B cell (primary cell): ENCODE measurements at regions not wholly inside any gene's neighbourhood (a gene's known extent, or its start where the extent isn't known, plus 50 kb on each side); places are given as distances from the start of the nearest gene placed in this dataset.

Experiments
- ATAC-seq: fragments of 200-7000 bp; cut with Tn5 transposase; one replicate; pipeline ENCODE4 v1.10.0; 2021; ENCODE audit warnings: low read depth, mild to moderate bottlenecking, moderate number of reproducible peaks, moderate library complexity
- CTCF ChIA-PET: fragments of 350-600 bp; sonication (Branson Sonifier 250); formaldehyde crosslinking; loops from one replicate; lab custom pipeline; 2021; ENCODE audit warnings: antibody characterized with exemption, inconsistent platforms; lab: Charles Lee
- POLR2A ChIA-PET: fragments of 350-600 bp; sonication (Branson Sonifier 250); formaldehyde crosslinking; loops from one replicate; lab custom pipeline; 2021; ENCODE audit warnings: antibody characterized with exemption; lab: Charles Lee
- DNase-seq: peaks from one replicate; pipeline ENCODE4 v3.0.0; 2013
- H2AFZ ChIP-seq: 2 replicates; pipeline ENCODE4 v1.6.1; 2012; ENCODE audit warnings: mild to moderate bottlenecking, low read depth, low read length; ENCODE audit not compliant: insufficient read depth, poor library complexity, severe bottlenecking
- H3K27ac ChIP-seq, 2 donors: 1 replicate in 1 of 2; 2 replicates in 1 of 2; pipeline ENCODE4 v1.5.1; 2012 to 2013; ENCODE audit warnings: low read length in 2 of 2, mild to moderate bottlenecking in 2 of 2, moderate library complexity in 1 of 2
- H3K27me3 ChIP-seq, 4 experiments: fragments of 200-600 bp in 1 of 4; sonication (generic) in 1 of 4; replicated peaks in 1 of 4; 1 replicate in 2 of 4; 2 replicates in 2 of 4; pipeline versions ENCODE4 v1.6.1 to v1.7.0; 2013 to 2016; ENCODE audit warnings: low read length in 3 of 4, mild to moderate bottlenecking in 2 of 4, mixed read lengths in 1 of 4, moderate library complexity in 1 of 4; ENCODE audit not compliant: insufficient read depth in 4 of 4, control insufficient read depth in 3 of 4; ENCODE audit errors: control extremely low read depth in 1 of 4
- H3K36me3 ChIP-seq, 2 experiments: replicated peaks in 1 of 2; 1 replicate in 1 of 2; 2 replicates in 1 of 2; pipeline versions ENCODE4 v1.6.1 to v1.7.1; 2013; ENCODE audit warnings: low read length in 1 of 2; ENCODE audit not compliant: insufficient read depth in 2 of 2, control insufficient read depth in 1 of 2; ENCODE audit errors: control extremely low read depth in 1 of 2, extremely low read depth in 1 of 2
- H3K4me1 ChIP-seq, 2 donors: fragments of 200-600 bp in 1 of 2; sonication (generic) in 1 of 2; 1 replicate in 1 of 2; 2 replicates in 1 of 2; pipeline versions ENCODE4 v1.5.1 to v1.6.1; 2013 to 2017; ENCODE audit warnings: low read length in 2 of 2; ENCODE audit not compliant: control insufficient read depth in 2 of 2, insufficient read depth in 2 of 2
- H3K4me2 ChIP-seq: replicated peaks from 2 replicates; pipeline ENCODE3; 2012; ENCODE audit warnings: mild to moderate bottlenecking, low read depth, low read length; ENCODE audit not compliant: poor library complexity, severe bottlenecking
- H3K4me3 ChIP-seq, 5 experiments: fragments of 200-600 bp in 1 of 5; sonication (generic) in 1 of 5; 1 replicate in 3 of 5; 2 replicates in 2 of 5; pipeline versions ENCODE4 v1.5.1 to v1.7.0; 2011 to 2016; ENCODE audit warnings: low read length in 4 of 5, mild to moderate bottlenecking in 4 of 5, low read depth in 2 of 5, control low read depth in 1 of 5, moderate library complexity in 1 of 5; ENCODE audit not compliant: insufficient read depth in 1 of 5; ENCODE audit errors: control extremely low read depth in 1 of 5, extremely low read depth in 1 of 5
- H3K79me2 ChIP-seq: fragments of 200-600 bp; sonication (generic); one replicate; pipeline ENCODE4 v1.6.0; 2016; ENCODE audit warnings: low read length; ENCODE audit not compliant: control insufficient read depth, insufficient read depth
- H3K9ac ChIP-seq: fragments of 200-600 bp; sonication (generic); 2 replicates; pipeline ENCODE4 v1.6.1; 2017; ENCODE audit warnings: mild to moderate bottlenecking, low read length, moderate library complexity
- H3K9me3 ChIP-seq, 3 donors: one replicate each; pipeline versions ENCODE4 v1.6.1 to v1.7.1; 2013; ENCODE audit warnings: low read length in 2 of 3; ENCODE audit not compliant: control insufficient read depth in 2 of 3, insufficient read depth in 1 of 3; ENCODE audit errors: control extremely low read depth in 1 of 3
- H4K20me1 ChIP-seq: 2 replicates; pipeline ENCODE4 v1.6.0; 2012; ENCODE audit warnings: mild to moderate bottlenecking, low read length; ENCODE audit not compliant: insufficient read depth, control insufficient read depth, poor library complexity, severe bottlenecking
- H3K27ac Mint-ChIP-seq: one replicate; pipeline ENCODE4 v1.8.0; 2021; ENCODE audit warnings: mixed read lengths
- H3K27me3 Mint-ChIP-seq: one replicate; pipeline ENCODE4 v1.8.0; 2021; ENCODE audit warnings: mixed read lengths
- H3K4me1 Mint-ChIP-seq: one replicate; pipeline ENCODE4 v1.8.0; 2021; ENCODE audit warnings: mixed read lengths
- H3K4me3 Mint-ChIP-seq: one replicate; pipeline ENCODE4 v1.8.0; 2021; ENCODE audit warnings: mixed read lengths
- H3K9me3 Mint-ChIP-seq: one replicate; pipeline ENCODE4 v1.8.0; 2022; ENCODE audit warnings: mixed read lengths; ENCODE audit not compliant: insufficient read depth
- CTCF ChIP-seq: fragments of 200-600 bp; IDR thresholded peaks from one replicate; pipeline ENCODE4 v1.8.0; 2022; ENCODE audit warnings: antibody characterized with exemption, mild to moderate bottlenecking
- EZH2 ChIP-seq: IDR thresholded peaks from 2 replicates; pipeline ENCODE4 v1.6.1; 2012; ENCODE audit warnings: borderline replicate concordance, low read depth, mild to moderate bottlenecking, moderate library complexity, low read length; ENCODE audit not compliant: insufficient read depth, poor library complexity, severe bottlenecking
- WGBS: methylation state at CpG from one replicate; pipeline ENCODE4 v1.1.5; 2013; ENCODE audit warnings: missing lambda C conversion rate; ENCODE audit not compliant: insufficient coverage; 5-methylcytosine and 5-hydroxymethylcytosine counted together
- intact Hi-C: fragments of 100-400 bp; cut with micrococcal nuclease; formaldehyde crosslinking; loops from one replicate; pipeline ENCODE4 v1.10.0; 2022

- no peaks in the 10 kb centered on the region for H3K79me2 ChIP-seq
- no peaks in the 10 kb centered on the region for H3K36me3 ChIP-seq
- CTCF ChIA-PET, result no interaction called here
- H3K9ac ChIP-seq, result no peak overlapping the region
- ATAC-seq, result no peak
- H3K4me2 ChIP-seq, result no peak overlapping the region
- no peak for TF ChIP-seq EZH2
- no peak for TF ChIP-seq CTCF
- no peaks in the 10 kb centered on the region for H3K27me3 ChIP-seq
- no peak overlapping the region for H2AFZ ChIP-seq
- H3K27me3 Mint-ChIP-seq, result no peaks in the 10 kb centered on the region
- POLR2A ChIA-PET, result no interaction called here
- H3K27ac Mint-ChIP-seq, result no peak overlapping the region
- no peaks in the 10 kb centered on the region for H3K4me1 ChIP-seq
- no CpG with 5 or more reads among the region's 3 CpGs for WGBS
- no peak overlapping the region for H3K4me3 Mint-ChIP-seq
- intact Hi-C loops, result no loop called here
- H3K9me3 ChIP-seq, result no peaks in the 10 kb centered on the region
- no peaks in the 10 kb centered on the region for H3K9me3 Mint-ChIP-seq
- H4K20me1 ChIP-seq, result no peaks in the 10 kb centered on the region
- no peak overlapping the region for H3K27ac ChIP-seq
- H3K4me1 Mint-ChIP-seq, result no peaks in the 10 kb centered on the region
- H3K4me3 ChIP-seq, result no peak overlapping the region
- no peak for DNase-seq
These were observed 967.7 kb downstream of the PCDH7 start for GRCh38 chr4:31687717-31688342.

GRCh38 chr4:31692399-31692940 lies 972.3 kb downstream of the PCDH7 start:
- Mint-ChIP-seq H3K4me1 (no peaks in the 10 kb centered on the region), H3K4me3 (no peak overlapping the region), H3K9me3 (no peaks in the 10 kb centered on the region), H3K27ac (no peak overlapping the region), H3K27me3 (no peaks in the 10 kb centered on the region)
- TF ChIP-seq CTCF (no peak), EZH2 (no peak)
- DNase-seq, result no peak
- CTCF ChIA-PET, result no interaction called here
- ATAC-seq, result no peak
- intact Hi-C loops, result no loop called here
- Histone ChIP-seq H3K4me2 (no peak overlapping the region), H3K27me3 (no peaks in the 10 kb centered on the region), H2AFZ (no peak overlapping the region), H3K79me2 (no peaks in the 10 kb centered on the region), H3K36me3 (no peaks in the 10 kb centered on the region), H3K4me3 (no peak overlapping the region), H3K4me1 (no peaks in the 10 kb centered on the region), H3K9ac (no peak overlapping the region), H3K9me3 (no peaks in the 10 kb centered on the region), H3K27ac (no peak overlapping the region), H4K20me1 (no peaks in the 10 kb centered on the region)
- 87% methylated on average over 3 of the region's 4 CpGs for WGBS
- POLR2A ChIA-PET, result no interaction called here
